Endothelial cell (in vitro differentiated cells): ENCODE measurements at regions not wholly inside any gene's neighbourhood (a gene's known extent, or its start where the extent isn't known, plus 50 kb on each side); places are given as distances from the start of the nearest gene placed in this dataset.

ENCODE experiments used
- DNase-seq: peaks from one replicate; pipeline ENCODE4 v3.0.0; 2021; ENCODE audit warnings: low spot score
- H3K27ac Mint-ChIP-seq: one replicate; pipeline ENCODE4 v1.8.0; 2021; ENCODE audit warnings: mixed read lengths, inconsistent platforms; ENCODE audit not compliant: unreplicated experiment
- H3K27me3 Mint-ChIP-seq: one replicate; pipeline ENCODE4 v1.8.0; 2021; ENCODE audit warnings: mild to moderate bottlenecking, moderate library complexity, mixed read lengths, inconsistent platforms; ENCODE audit not compliant: unreplicated experiment
- H3K36me3 Mint-ChIP-seq: one replicate; pipeline ENCODE4 v1.8.0; 2021; ENCODE audit warnings: mild to moderate bottlenecking, low read depth, mixed read lengths, inconsistent platforms; ENCODE audit not compliant: unreplicated experiment
- H3K4me1 Mint-ChIP-seq: one replicate; pipeline ENCODE4 v1.8.0; 2021; ENCODE audit warnings: mild to moderate bottlenecking, mixed read lengths, inconsistent platforms; ENCODE audit not compliant: unreplicated experiment
- H3K4me3 Mint-ChIP-seq: one replicate; pipeline ENCODE4 v1.8.0; 2021; ENCODE audit warnings: mild to moderate bottlenecking, mixed read lengths, inconsistent platforms; ENCODE audit not compliant: unreplicated experiment
- H3K9me3 Mint-ChIP-seq: one replicate; pipeline ENCODE4 v1.8.0; 2021; ENCODE audit warnings: mixed read lengths, inconsistent platforms; ENCODE audit not compliant: unreplicated experiment
- TF ChIP-seq, protein P1 (sequence below): fragments of 200-600 bp; sonication (generic); IDR thresholded peaks from one replicate; pipeline ENCODE4 v1.5.0; 2021; ENCODE audit warnings: antibody characterized with exemption; ENCODE audit not compliant: unreplicated experiment

DNA sequence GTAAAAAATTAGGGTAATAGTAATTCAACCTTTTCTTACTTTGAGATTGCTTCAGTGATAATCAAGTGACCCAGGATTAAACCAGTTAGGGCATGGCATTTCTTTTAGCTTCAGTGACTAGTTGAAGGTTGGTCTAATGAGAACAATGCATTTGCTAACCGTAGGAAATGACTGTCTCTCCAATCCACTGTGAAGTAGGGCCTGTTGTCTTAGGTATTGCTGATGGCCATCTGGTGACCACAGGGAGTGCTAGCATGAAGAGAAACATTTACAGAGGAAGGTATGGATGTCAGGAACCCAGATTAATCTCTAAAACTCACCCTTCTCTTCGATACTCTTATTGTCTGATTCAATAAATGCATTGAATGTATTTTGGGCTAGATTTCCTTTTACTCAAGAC, 535.9 kb upstream of the SEMA6A start:
- Mint-ChIP-seq H3K27me3 (peaks cover 1% of the 10 kb centered on the region), H3K4me1 (peaks cover 11% of the 10 kb centered on the region), H3K4me3 (no peak overlapping the region), H3K27ac (no peak overlapping the region), H3K36me3 (no peaks in the 10 kb centered on the region), H3K9me3 (peaks cover 4% of the 10 kb centered on the region)
- TF ChIP-seq, protein P1, sequence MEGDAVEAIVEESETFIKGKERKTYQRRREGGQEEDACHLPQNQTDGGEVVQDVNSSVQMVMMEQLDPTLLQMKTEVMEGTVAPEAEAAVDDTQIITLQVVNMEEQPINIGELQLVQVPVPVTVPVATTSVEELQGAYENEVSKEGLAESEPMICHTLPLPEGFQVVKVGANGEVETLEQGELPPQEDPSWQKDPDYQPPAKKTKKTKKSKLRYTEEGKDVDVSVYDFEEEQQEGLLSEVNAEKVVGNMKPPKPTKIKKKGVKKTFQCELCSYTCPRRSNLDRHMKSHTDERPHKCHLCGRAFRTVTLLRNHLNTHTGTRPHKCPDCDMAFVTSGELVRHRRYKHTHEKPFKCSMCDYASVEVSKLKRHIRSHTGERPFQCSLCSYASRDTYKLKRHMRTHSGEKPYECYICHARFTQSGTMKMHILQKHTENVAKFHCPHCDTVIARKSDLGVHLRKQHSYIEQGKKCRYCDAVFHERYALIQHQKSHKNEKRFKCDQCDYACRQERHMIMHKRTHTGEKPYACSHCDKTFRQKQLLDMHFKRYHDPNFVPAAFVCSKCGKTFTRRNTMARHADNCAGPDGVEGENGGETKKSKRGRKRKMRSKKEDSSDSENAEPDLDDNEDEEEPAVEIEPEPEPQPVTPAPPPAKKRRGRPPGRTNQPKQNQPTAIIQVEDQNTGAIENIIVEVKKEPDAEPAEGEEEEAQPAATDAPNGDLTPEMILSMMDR: no peak
- DNase-seq: no peak

DNA sequence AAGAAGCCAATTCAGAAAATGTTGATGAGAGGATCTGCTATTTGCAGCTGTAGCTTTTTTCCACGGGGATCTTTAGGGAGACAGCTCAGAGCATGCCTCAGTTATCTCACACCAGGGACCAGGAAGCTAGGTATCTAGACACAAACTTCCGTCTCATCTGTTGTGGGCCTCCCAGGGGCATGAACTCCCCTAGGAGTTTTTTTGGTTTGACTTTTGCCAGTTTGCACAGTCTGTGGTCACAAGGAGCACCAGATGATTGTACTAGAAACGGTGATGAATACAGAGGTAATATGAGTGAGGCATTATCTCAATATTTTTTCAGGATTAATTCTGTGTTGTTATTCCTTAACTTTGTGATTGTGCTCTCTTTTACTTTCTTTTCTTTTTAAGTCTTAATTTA, 533.2 kb upstream of the SEMA6A start:
- Mint-ChIP-seq H3K36me3 (no peaks in the 10 kb centered on the region), H3K27me3 (no peaks in the 10 kb centered on the region), H3K4me3 (no peak overlapping the region), H3K9me3 (peaks cover 4% of the 10 kb centered on the region), H3K27ac (peak overlapping the region; percentile 12), H3K4me1 (peaks cover 14% of the 10 kb centered on the region)
- TF ChIP-seq, protein P1: no peak
- DNase-seq: no peak

DNA sequence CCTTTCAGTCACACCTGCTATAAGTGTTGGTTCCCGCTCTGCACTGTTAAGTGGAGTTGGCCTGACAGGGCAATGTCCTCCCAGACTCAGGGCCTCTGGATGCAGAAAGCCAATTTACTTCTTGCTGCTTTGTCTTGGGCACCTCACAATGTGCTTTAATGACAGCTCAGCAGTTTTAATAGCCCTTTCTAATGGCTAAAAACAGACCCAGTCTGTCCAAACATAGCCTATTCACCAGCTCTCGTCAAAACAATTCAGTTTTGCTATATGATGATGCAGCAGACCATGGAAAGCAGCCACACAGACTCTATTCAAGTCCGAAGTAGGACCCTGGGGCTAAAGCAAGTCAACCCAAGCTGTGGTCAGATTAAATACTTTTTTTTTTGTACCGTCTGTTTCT, 529.1 kb upstream of the SEMA6A start:
- Mint-ChIP-seq H3K27me3 (no peaks in the 10 kb centered on the region), H3K36me3 (no peaks in the 10 kb centered on the region), H3K27ac (no peak overlapping the region), H3K4me1 (peaks cover 14% of the 10 kb centered on the region), H3K4me3 (no peak overlapping the region), H3K9me3 (no peaks in the 10 kb centered on the region)
- DNase-seq: no peak
- TF ChIP-seq, protein P1: no peak

DNA sequence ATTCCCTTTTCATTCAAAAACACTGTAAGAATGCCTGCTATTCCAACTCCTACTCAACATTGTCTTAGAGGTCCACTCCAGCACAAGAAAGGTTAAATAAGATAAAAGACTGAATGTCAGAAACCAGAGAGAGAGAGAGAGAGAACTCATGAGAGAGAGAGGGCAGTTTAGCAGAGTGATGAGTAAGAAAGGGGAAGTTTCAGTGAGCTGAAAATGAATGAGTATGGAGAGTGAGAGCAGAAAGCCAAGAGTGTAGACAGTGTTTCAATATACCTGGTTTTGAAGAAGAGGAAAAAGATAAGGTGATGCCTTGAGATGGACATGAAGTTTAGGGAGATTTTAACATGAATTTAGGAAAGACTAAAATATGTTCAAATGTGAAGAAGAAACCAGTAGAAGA, 528.0 kb upstream of the SEMA6A start:
- Mint-ChIP-seq H3K4me1 (peaks cover 8% of the 10 kb centered on the region), H3K36me3 (no peaks in the 10 kb centered on the region), H3K27me3 (no peaks in the 10 kb centered on the region), H3K27ac (no peak overlapping the region), H3K9me3 (no peaks in the 10 kb centered on the region), H3K4me3 (no peak overlapping the region)
- TF ChIP-seq, protein P1: no peak
- DNase-seq: no peak

DNA sequence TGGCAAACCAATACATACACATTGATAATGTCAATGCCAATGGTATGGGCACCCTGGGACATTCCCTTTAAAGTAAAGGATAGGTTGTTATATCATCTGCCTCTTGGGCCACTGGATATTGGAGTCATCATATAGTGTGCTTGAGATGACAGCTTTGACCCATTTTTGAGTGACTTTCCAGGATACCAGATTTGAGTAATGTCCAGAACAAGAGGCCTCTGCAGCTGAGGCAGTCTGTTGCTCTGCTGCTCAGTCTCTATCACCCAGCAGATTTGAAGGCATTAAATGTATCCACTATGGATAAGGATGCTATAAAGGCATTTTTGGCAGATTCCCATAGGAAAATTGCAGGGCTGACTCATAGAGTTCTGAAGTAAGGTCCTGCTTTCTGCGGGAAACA, 525.6 kb upstream of the SEMA6A start:
- peaks cover 17% of the 10 kb centered on the region for H3K4me1 Mint-ChIP-seq

More for the DNA sequence above, 525.6 kb upstream of the SEMA6A start:
- no peak for DNase-seq
- H3K27ac Mint-ChIP-seq: no peak overlapping the region
- no peak overlapping the region for H3K4me3 Mint-ChIP-seq
- H3K36me3 Mint-ChIP-seq: no peaks in the 10 kb centered on the region
- H3K27me3 Mint-ChIP-seq: no peaks in the 10 kb centered on the region
- TF ChIP-seq, protein P1: no peak
- H3K9me3 Mint-ChIP-seq: no peaks in the 10 kb centered on the region
